GM10248 (cell line): ENCODE measurements at regions not wholly inside any gene's neighbourhood (a gene's known extent, or its start where the extent isn't known, plus 50 kb on each side); places are given as distances from the start of the nearest gene placed in this dataset.
"Not testable (repeated sequence)": the region's sequence is repeated elsewhere in the genome, so short reads cannot be mapped to it uniquely, and the experiment has no call there.

ENCODE experiments used
- CTCF ChIA-PET: fragments of 300-600 bp; sonication (Branson Sonifier 250); formaldehyde crosslinking; extraction: SDS; loops from one replicate; lab custom pipeline; 2021; ENCODE audit warnings: antibody characterized with exemption; lab: Yijun Ruan, JAX
- POLR2A ChIA-PET: fragments of 350-650 bp; sonication (Branson Sonifier 250); formaldehyde crosslinking; extraction: SDS; loops from one replicate; lab custom pipeline; 2020; ENCODE audit warnings: antibody characterized with exemption; lab: Yijun Ruan, JAX
- DNase-seq: peaks from one replicate; pipeline ENCODE4 v3.0.0; 2012; ENCODE audit errors: extremely low spot score
- TF ChIP-seq, protein P1 (sequence below): IDR thresholded peaks from 2 replicates; pipeline ENCODE4 v1.5.1; 2012; ENCODE audit warnings: mild to moderate bottlenecking, low read depth; ENCODE audit errors: extremely low read depth, missing control alignments, control extremely low read depth

DNA sequence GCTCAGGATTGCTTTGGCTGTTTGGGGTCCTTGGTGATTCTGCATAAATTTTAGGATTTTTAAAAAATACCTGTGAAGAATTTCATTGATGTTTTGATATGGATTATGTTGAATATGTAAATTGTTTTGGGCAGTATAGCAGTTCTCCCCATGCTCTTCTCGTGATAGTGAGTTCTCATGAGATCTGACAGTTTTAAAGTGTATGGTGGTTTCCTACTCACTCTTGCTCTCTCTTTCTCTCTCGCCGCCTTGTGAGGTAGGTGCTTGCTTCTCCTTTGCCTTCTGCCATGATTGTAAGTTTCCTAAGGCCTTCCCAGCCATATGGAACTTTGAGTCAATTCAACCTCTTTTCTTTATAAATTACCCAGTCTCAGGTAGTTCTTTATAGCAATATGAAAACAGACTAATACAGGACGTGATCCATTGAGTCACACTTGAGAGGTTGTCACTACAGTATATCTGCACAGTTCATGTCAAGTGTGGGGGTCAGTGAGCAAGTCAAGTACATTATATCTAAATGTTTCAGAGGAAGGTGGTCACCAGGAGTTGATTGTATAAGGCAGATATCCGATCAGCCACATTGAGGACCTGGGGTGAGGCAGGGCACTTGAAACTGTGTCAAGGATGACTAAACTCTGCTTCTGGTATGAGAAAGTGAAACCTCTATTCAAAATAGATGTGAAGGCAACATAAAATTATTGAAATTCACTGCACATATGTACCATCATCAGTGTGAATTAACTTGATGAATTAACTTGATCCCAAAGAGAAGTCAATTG lies 70.7 kb upstream of the CCDC179 start:
- DNase-seq: no peak
- TF ChIP-seq, protein P1, sequence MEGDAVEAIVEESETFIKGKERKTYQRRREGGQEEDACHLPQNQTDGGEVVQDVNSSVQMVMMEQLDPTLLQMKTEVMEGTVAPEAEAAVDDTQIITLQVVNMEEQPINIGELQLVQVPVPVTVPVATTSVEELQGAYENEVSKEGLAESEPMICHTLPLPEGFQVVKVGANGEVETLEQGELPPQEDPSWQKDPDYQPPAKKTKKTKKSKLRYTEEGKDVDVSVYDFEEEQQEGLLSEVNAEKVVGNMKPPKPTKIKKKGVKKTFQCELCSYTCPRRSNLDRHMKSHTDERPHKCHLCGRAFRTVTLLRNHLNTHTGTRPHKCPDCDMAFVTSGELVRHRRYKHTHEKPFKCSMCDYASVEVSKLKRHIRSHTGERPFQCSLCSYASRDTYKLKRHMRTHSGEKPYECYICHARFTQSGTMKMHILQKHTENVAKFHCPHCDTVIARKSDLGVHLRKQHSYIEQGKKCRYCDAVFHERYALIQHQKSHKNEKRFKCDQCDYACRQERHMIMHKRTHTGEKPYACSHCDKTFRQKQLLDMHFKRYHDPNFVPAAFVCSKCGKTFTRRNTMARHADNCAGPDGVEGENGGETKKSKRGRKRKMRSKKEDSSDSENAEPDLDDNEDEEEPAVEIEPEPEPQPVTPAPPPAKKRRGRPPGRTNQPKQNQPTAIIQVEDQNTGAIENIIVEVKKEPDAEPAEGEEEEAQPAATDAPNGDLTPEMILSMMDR: no peak
- ChIA-PET CTCF (no interaction called here), POLR2A (no interaction called here)

DNA sequence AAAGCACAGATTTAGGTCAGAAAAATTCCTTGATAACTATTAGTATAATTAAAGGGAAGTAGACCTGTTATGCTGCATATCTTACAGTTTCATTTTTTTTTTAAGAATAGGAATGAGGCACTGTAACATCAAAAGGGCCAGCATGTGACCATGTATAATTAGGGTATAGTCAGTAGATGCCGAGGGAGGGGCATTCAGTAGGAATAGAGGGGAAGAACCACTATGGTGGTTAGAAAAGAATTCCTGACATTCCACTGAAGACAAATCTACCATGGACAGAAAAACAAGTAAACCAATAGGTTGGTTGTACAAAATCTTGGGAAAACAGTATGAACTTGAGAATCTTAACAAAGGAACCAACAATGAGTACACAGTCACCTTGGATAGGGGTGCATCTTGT lies 78.4 kb upstream of the CCDC179 start:
- TF ChIP-seq, protein P1: no peak
- ChIA-PET CTCF (interaction anchor here (0.8 kb wide), 1 partner anchor 10 kb away, joined by 4 read pairs; no protein-coding TSS in a partner anchor), POLR2A (no interaction called here)
- no peak for DNase-seq

DNA sequence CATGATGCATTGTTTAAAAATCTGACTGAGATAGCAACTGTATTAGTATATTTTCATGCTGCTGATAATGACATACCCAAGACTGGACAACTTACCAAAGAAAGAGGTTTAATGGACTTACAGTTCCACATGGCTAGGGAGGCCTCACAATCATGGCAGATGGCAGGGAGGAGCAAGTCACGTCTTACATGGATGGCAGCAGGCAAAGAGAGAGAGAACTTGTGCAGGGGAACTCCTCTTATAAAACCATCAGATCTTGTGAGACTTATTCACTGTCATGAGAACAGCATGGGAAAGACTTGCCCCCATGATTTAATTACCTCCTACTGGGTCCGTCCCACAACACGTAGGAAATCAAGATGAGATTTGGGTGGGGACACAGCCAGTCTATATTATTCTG lies 81.3 kb upstream of the CCDC179 start:
- CTCF ChIA-PET, DNase-seq, POLR2A ChIA-PET: not testable (repeated sequence)

DNA sequence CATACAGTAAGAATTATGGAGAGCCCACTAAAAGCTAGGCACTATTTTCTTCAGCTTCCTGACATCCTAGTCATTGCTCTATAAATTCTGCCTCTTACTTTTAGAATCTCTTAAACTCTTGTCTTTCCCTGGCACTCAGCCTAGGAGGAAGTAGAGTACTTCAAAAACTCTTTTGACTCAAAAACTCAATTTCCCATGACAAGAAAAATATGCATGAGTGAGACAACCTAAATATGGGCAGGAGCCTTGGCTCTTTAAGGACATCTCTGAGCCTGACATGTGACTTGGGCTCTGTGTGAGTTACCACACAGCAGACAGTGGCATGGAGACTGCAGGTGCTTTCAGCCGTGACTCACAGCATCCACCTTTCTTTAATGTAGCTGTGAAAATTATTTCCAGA lies 97.5 kb upstream of the CCDC179 start:
- POLR2A ChIA-PET: no interaction called here
- TF ChIP-seq, protein P1: no peak
- CTCF ChIA-PET: no interaction called here
- DNase-seq: no peak

DNA sequence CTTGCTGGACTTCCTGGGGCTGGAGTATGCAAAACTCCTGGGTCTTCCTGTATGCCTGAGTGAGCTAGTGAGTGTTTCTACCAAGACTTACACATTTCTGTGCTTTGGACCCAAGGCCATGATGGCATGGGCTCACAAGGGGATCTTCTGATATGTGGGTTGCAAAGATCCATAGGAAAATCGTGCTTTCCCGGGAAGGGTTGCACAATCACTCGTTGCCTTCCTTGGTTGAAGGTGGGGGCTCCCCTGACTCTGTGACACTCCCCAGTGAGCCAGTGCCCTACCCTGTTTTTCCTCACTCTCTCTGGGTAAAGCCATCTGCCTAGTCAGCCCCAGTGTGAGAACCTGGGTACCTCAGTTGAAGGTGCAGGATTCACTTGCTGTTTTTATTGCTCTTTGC lies 114.0 kb upstream of the CCDC179 start:
- ChIA-PET POLR2A (no interaction called here), CTCF (no interaction called here)
- TF ChIP-seq, protein P1: no peak
- no peak for DNase-seq

DNA sequence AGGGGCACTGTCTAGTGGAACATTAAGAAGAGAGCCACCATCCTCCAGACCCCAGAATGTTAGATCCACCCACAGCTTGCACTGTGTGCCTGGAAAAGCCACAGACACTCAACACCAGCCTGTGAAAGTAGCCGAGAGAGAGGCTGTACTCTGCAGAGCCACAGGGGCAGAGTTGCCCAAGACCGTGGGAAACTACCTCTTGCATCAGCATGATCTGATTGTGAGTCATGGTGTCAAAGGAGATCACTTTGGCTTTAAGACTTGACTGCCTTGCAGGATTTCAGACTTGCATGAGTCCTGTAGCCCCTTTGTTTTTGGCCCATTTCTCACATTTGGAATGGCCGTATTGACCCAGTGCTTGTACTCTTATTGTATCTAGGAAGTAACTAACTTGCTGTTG lies 115.9 kb upstream of the CCDC179 start:
- DNase-seq: no peak
- CTCF ChIA-PET: no interaction called here
- POLR2A ChIA-PET: no interaction called here

DNA sequence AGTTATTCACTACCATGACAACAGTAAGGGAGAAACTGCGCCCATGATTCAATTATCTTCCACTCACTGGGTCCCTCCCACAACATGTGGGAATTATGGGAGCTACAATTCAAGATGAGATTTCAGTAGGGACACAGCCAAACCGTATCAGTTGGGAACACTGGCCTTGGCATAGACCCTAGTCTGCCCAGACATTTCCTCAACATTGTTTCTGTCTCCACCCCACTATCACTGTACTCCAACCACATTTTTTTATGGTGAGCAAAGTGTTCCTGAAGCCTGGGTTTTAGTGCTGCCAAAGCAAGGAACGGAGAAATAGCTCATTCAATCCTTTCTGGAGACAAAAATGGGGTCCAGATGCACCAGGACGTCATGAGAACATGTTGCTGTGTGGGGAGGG lies 122.6 kb upstream of the CCDC179 start:
- CTCF ChIA-PET: no interaction called here
- DNase-seq: no peak
- POLR2A ChIA-PET: no interaction called here
- TF ChIP-seq, protein P1: no peak

More for the DNA sequence above, 115.9 kb upstream of the CCDC179 start:
- TF ChIP-seq, protein P1: no peak
